A549 (cell line): ENCODE measurements at regions not wholly inside any gene's neighbourhood (a gene's known extent, or its start where the extent isn't known, plus 50 kb on each side); places are given as distances from the start of the nearest gene placed in this dataset.

Experiments used
- ATAC-seq, 2 experiments: fragments of 200-7000 bp in 1 of 2; fragments of >200 bp in 1 of 2; cut with Nextera tagmentation in 1 of 2; cut with Tn5 transposase in 1 of 2; 3 replicates each; pipeline versions ENCODE4 v1.8.0 to v1.9.1; 2018 to 2020; ENCODE audit warnings: mild to moderate bottlenecking in 1 of 2, moderate library complexity in 1 of 2
- CTCF ChIA-PET: fragments of 300-600 bp; sonication (Branson Sonifier 250); formaldehyde crosslinking; extraction: SDS; loops from one replicate; lab custom pipeline; 2021; ENCODE audit warnings: antibody characterized with exemption, inconsistent platforms; lab: Yijun Ruan, JAX
- POLR2A ChIA-PET: fragments of 350-600 bp; formaldehyde crosslinking; extraction: SDS; loops from one replicate; lab custom pipeline; 2021; ENCODE audit warnings: antibody characterized with exemption, inconsistent platforms; lab: Yijun Ruan, JAX
- DNase-seq, 2 experiments: peaks; one replicate each; pipeline versions ENCODE4 v3.0.0 to v3.0.0-alpha.2; 2011 to 2016; ENCODE audit warnings: low read depth in 1 of 2, low spot score in 1 of 2
- FAIRE-seq: peaks from 2 replicates; lab custom pipeline; 2011; peaks lifted over from hg19 to GRCh38; lab: Jason Lieb, UNC
- H3K27ac ChIP-seq, 2 experiments: fragments of >200 bp; sonication (Bioruptor Twin); formaldehyde crosslinking; 3 replicates each; pipeline ENCODE4 v1.5.1; 2016 to 2017
- H3K4me1 ChIP-seq: fragments of >200 bp; sonication (Bioruptor Twin); formaldehyde crosslinking; 3 replicates; pipeline ENCODE4 v1.6.1; 2016
- H3K4me2 ChIP-seq: fragments of >200 bp; sonication (Bioruptor Twin); formaldehyde crosslinking; 3 replicates; pipeline ENCODE4 v1.6.1; 2016
- H3K4me3 ChIP-seq: fragments of >200 bp; sonication (Bioruptor Twin); formaldehyde crosslinking; 3 replicates; pipeline ENCODE4 v1.5.1; 2016
- H3K9me3 ChIP-seq: fragments of >200 bp; sonication (Bioruptor Twin); formaldehyde crosslinking; 3 replicates; pipeline ENCODE4 v1.6.1; 2016
- BHLHE40 ChIP-seq: IDR thresholded peaks from 2 replicates; pipeline ENCODE4 v1.6.1; 2012; ENCODE audit warnings: low read depth, low read length, inconsistent platforms
- CBX2 ChIP-seq: fragments of 200-600 bp; sonication (generic); IDR thresholded peaks from 2 replicates; pipeline ENCODE4 v1.6.1; 2016; ENCODE audit warnings: low read depth, mild to moderate bottlenecking, borderline replicate concordance
- CEBPB ChIP-seq, 2 experiments: fragments of >200 bp in 1 of 2; sonication (Bioruptor Twin) in 1 of 2; formaldehyde crosslinking in 1 of 2; IDR thresholded peaks; 2 replicates each; pipeline ENCODE4 v1.6.1; 2012 to 2016
- CHD4 ChIP-seq: fragments of 200-600 bp; sonication (generic); IDR thresholded peaks from 2 replicates; pipeline ENCODE4 v1.6.1; 2016; ENCODE audit warnings: antibody characterized with exemption, mild to moderate bottlenecking, borderline replicate concordance
- FOXS1 ChIP-seq: fragments of 250-450 bp; sonication (Bioruptor Pico); IDR thresholded peaks from 2 replicates; pipeline ENCODE4 v1.5.0; 2020; ENCODE audit warnings: mild to moderate bottlenecking, moderate library complexity
- HES2 ChIP-seq: fragments of >200 bp; sonication (Bioruptor Twin); formaldehyde crosslinking; IDR thresholded peaks from 2 replicates; pipeline ENCODE4 v1.6.1; 2016
- KDM1A ChIP-seq: fragments of 200-600 bp; sonication (generic); IDR thresholded peaks from 2 replicates; pipeline ENCODE4 v1.6.1; 2016; ENCODE audit warnings: low read depth, mild to moderate bottlenecking
- MAFK ChIP-seq: fragments of 450-650 bp; IDR thresholded peaks from 2 replicates; pipeline ENCODE4 v1.6.1; 2014; ENCODE audit not compliant: partially characterized antibody
- MAX ChIP-seq: IDR thresholded peaks from 2 replicates; pipeline ENCODE4 v1.6.1; 2012
- MAZ ChIP-seq: fragments of 150-350 bp; IDR thresholded peaks from 2 replicates; pipeline ENCODE4 v1.6.1; 2014; ENCODE audit warnings: antibody characterized with exemption, low read depth, low read length, borderline replicate concordance
- MYC ChIP-seq: IDR thresholded peaks from 2 replicates; pipeline ENCODE4 v1.6.1; 2012; ENCODE audit warnings: mild to moderate bottlenecking, inconsistent platforms, low read length, improper control_type of control experiment, borderline replicate concordance
- NR3C1 ChIP-seq: fragments of >200 bp; sonication (Bioruptor Twin); formaldehyde crosslinking; IDR thresholded peaks from 3 replicates; pipeline ENCODE4 v1.6.1; 2017
- POLR2A ChIP-seq: IDR thresholded peaks from 2 replicates; pipeline ENCODE4 v1.6.1; 2012; ENCODE audit warnings: mild to moderate bottlenecking, low read length
- RAD21 ChIP-seq, 2 experiments: fragments of >200 bp in 1 of 2; sonication (Bioruptor Twin) in 1 of 2; formaldehyde crosslinking in 1 of 2; IDR thresholded peaks in 1 of 2; conservative IDR thresholded peaks in 1 of 2; 2 replicates in 1 of 2; 3 replicates in 1 of 2; pipeline ENCODE4 v1.6.1; 2012 to 2018; ENCODE audit warnings: inconsistent platforms in 1 of 2
- RARB ChIP-seq: fragments of 250-450 bp; sonication (Bioruptor Pico); IDR thresholded peaks from 2 replicates; pipeline ENCODE4 v1.8.0; 2021; ENCODE audit warnings: mild to moderate bottlenecking, moderate library complexity
- RFX5 ChIP-seq: fragments of 450-650 bp; IDR thresholded peaks from 2 replicates; pipeline ENCODE4 v1.7.1; 2014; ENCODE audit warnings: antibody characterized with exemption, mild to moderate bottlenecking, moderate library complexity
- RNF2 ChIP-seq: fragments of 200-600 bp; sonication (generic); IDR thresholded peaks from 2 replicates; pipeline ENCODE4 v1.6.1; 2016; ENCODE audit warnings: low read depth, mild to moderate bottlenecking, antibody characterized with exemption, moderate library complexity, borderline replicate concordance
- SMC3 ChIP-seq: fragments of >200 bp; sonication (Bioruptor Twin); formaldehyde crosslinking; IDR thresholded peaks from 3 replicates; pipeline ENCODE4 v1.6.1; 2018; ENCODE audit warnings: inconsistent platforms
- ZFP36 ChIP-seq: fragments of 450-650 bp; IDR thresholded peaks from 2 replicates; pipeline ENCODE4 v1.6.1; 2014; ENCODE audit warnings: borderline replicate concordance; ENCODE audit not compliant: partially characterized antibody
- WGBS: methylation state at CpG from one replicate; pipeline ENCODE4 v1.1.6; 2017; ENCODE audit errors: missing lambda C conversion rate; 5-methylcytosine and 5-hydroxymethylcytosine counted together

- FAIRE-seq, result no peak
- no peak for ATAC-seq
- TF ChIP-seq RFX5 (no peak), FOXS1 (CRISPR knock-in tag) (peak; percentile 85; the same call in 1 of the 2 replicates)
- TF ChIP-seq, all 56 proteins: peak for 1
- CTCF ChIA-PET, result interaction anchor here (0.6 kb wide), 2 partner anchors 9 to 424 kb away, joined by 3 read pairs; no protein-coding TSS in a partner anchor
- no peak overlapping the region for H3K4me2 ChIP-seq
- 29% methylated on average over 1 of the region's 1 CpG for WGBS
- peaks cover 4% of the 10 kb centered on the region; the same call in 1 of the 3 replicates for H3K9me3 ChIP-seq
- H3K4me3 ChIP-seq, result no peak overlapping the region
- no peaks in the 10 kb centered on the region for H3K4me1 ChIP-seq
- no peak for DNase-seq
- POLR2A ChIA-PET, result no interaction called here
- no peak overlapping the region for H3K27ac ChIP-seq
These were observed 161.6 kb downstream of the CMPK2 start for GRCh38 chr2:6704077-6704476.

- DNase-seq, result no peak
- H3K27ac ChIP-seq, result no peak overlapping the region
- TF ChIP-seq MAZ (no peak), RARB (CRISPR knock-in tag) (no peak), CHD4 (no peak), ZFP36 (no peak), POLR2A (no peak), MYC (no peak), RNF2 (no peak), SMC3 (no peak), HES2 (no peak), CEBPB (IDR thresholded peaks at IDR 0.05) (no peak), NR3C1 (no peak), RAD21 (conservative IDR thresholded peaks at IDR 0.05 in 1 of 2, IDR thresholded peaks at IDR 0.05 in 1 of 2) (no peak), BHLHE40 (no peak), CBX2 (no peak)
- TF ChIP-seq, all 56 proteins: peak for 0
- no peak overlapping the region for H3K4me2 ChIP-seq
- 14% methylated on average over 2 of the region's 2 CpGs for whole genome bisulfite sequencing
- ChIA-PET CTCF (no interaction called here), POLR2A (no interaction called here)
- ATAC-seq (no peak), FAIRE-seq (no peak)
- H3K9me3 ChIP-seq, result no peaks in the 10 kb centered on the region
- H3K4me1 ChIP-seq, result no peaks in the 10 kb centered on the region
- H3K4me3 ChIP-seq, result no peak overlapping the region
These were observed 144.3 kb downstream of the CMPK2 start for GRCh38 chr2:6721395-6721794.

- H3K9me3 ChIP-seq, result no peaks in the 10 kb centered on the region
- no peak overlapping the region for H3K27ac ChIP-seq
- no peak for ATAC-seq
- ChIA-PET POLR2A (no interaction called here), CTCF (interaction anchor here (1.8 kb wide), 1 partner anchor 10 kb away, joined by 5 read pairs; no protein-coding TSS in a partner anchor)
- no peak overlapping the region for H3K4me3 ChIP-seq
- no peaks in the 10 kb centered on the region for H3K4me1 ChIP-seq
- no peak overlapping the region for H3K4me2 ChIP-seq
- FAIRE-seq, result no peak
- 84% methylated on average over 2 of the region's 2 CpGs for WGBS
- no peak for TF ChIP-seq MAX
- peak; percentile 32 for TF ChIP-seq MAFK
- TF ChIP-seq, all 56 proteins: peak for 1
- no peak for DNase-seq
These were observed 143.1 kb downstream of the CMPK2 start for GRCh38 chr2:6722574-6722973.

- Histone ChIP-seq H3K9me3 (no peaks in the 10 kb centered on the region; the same call in 2 of the 3 replicates), H3K4me2 (no peak overlapping the region), H3K4me1 (no peaks in the 10 kb centered on the region), H3K27ac (no peak overlapping the region), H3K4me3 (no peak overlapping the region)
- ATAC-seq (no peak), DNase-seq (no peak), FAIRE-seq (no peak)
- TF ChIP-seq MAZ (no peak), MAFK (peak; percentile 93), KDM1A (no peak)
- 10% methylated on average over 8 of the region's 8 CpGs for WGBS
- ChIA-PET CTCF (interaction anchor here (1.8 to 2.0 kb wide), 2 partner anchors 11 to 49 kb away, joined by 5 read pairs; no protein-coding TSS in a partner anchor), POLR2A (no interaction called here)
These were observed 141.7 kb downstream of the CMPK2 start for GRCh38 chr2:6723865-6724604.
